Endothelial cell of umbilical vein (primary cell): ENCODE measurements at regions not wholly inside any gene's neighbourhood (a gene's known extent, or its start where the extent isn't known, plus 50 kb on each side); places are given as distances from the start of the nearest gene placed in this dataset.

Experiments
- BruUV-seq: library from RNA; stranded (reverse); fragments of 400-500 nt; replicated peaks from 2 replicates; lab custom pipeline; 2021; lab: Mats Ljungman, UMichigan
- CTCF ChIA-PET: fragments of 300-600, 350-600 bp; sonication (Branson Sonifier 250); formaldehyde crosslinking; loops from one replicate; lab custom pipeline; 2021; ENCODE audit warnings: antibody characterized with exemption, inconsistent platforms; lab: Charles Lee
- POLR2A ChIA-PET: fragments of 300-600, 350-600 bp; sonication (Branson Sonifier 250); formaldehyde crosslinking; loops from one replicate; lab custom pipeline; 2021; ENCODE audit warnings: antibody characterized with exemption, inconsistent platforms; lab: Charles Lee
- DNase-seq: peaks from one replicate; pipeline ENCODE4 v3.0.0-alpha.2; 2011; ENCODE audit warnings: low read depth, low spot score
- FAIRE-seq: peaks from 2 replicates; lab custom pipeline; 2011; peaks lifted over from hg19 to GRCh38; lab: Jason Lieb, UNC
- H2AFZ ChIP-seq: 2 replicates; pipeline ENCODE4 v1.6.0; 2012; ENCODE audit warnings: low read depth, low read length, control low read depth, inconsistent platforms
- H3K27ac ChIP-seq: 2 replicates; pipeline ENCODE4 v1.5.1; 2011; ENCODE audit warnings: low read depth, mild to moderate bottlenecking, control low read depth, low read length, moderate library complexity; ENCODE audit not compliant: insufficient read depth
- H3K27me3 ChIP-seq, 2 experiments: 2 replicates each; pipeline versions ENCODE4 v1.6.0 to v1.6.1; 2011; ENCODE audit warnings: low read length in 2 of 2, mixed read lengths in 1 of 2; ENCODE audit not compliant: control insufficient read depth in 2 of 2, insufficient read depth in 2 of 2
- H3K36me3 ChIP-seq, 2 experiments: 2 replicates in 1 of 2; 3 replicates in 1 of 2; pipeline ENCODE4 v1.5.1; 2011; ENCODE audit warnings: low read length in 2 of 2, mild to moderate bottlenecking in 1 of 2, moderate library complexity in 1 of 2; ENCODE audit not compliant: control insufficient read depth in 2 of 2, insufficient read depth in 2 of 2; ENCODE audit errors: extremely low read depth in 1 of 2
- H3K4me1 ChIP-seq: 3 replicates; pipeline ENCODE4 v1.5.1; 2011; ENCODE audit warnings: mild to moderate bottlenecking, low read length; ENCODE audit not compliant: control insufficient read depth, insufficient read depth; ENCODE audit errors: extremely low read depth
- H3K4me2 ChIP-seq: 2 replicates; pipeline ENCODE4 v1.6.1; 2011; ENCODE audit warnings: low read length, control low read depth, mixed read lengths; ENCODE audit not compliant: insufficient read depth
- H3K4me3 ChIP-seq, 3 experiments: fragments of 200-600 bp in 1 of 3; sonication (generic), shearing (Covaris generic) in 1 of 3; replicated peaks in 1 of 3; 2 replicates each; pipeline ENCODE4 v1.5.1; 2011 to 2016; ENCODE audit warnings: control low read depth in 3 of 3, low read length in 3 of 3, mild to moderate bottlenecking in 2 of 3, inconsistent platforms in 1 of 3, low read depth in 1 of 3, moderate library complexity in 1 of 3; ENCODE audit not compliant: insufficient read depth in 1 of 3
- H3K79me2 ChIP-seq: 2 replicates; pipeline ENCODE4 v1.6.0; 2012; ENCODE audit warnings: low read length, inconsistent platforms; ENCODE audit not compliant: control insufficient read depth, insufficient read depth
- H3K9ac ChIP-seq: replicated peaks from 2 replicates; pipeline ENCODE3; 2011; ENCODE audit warnings: low read length, control low read depth; ENCODE audit not compliant: insufficient read depth; ENCODE audit errors: extremely low read depth
- H3K9me1 ChIP-seq: replicated peaks from 3 replicates; pipeline ENCODE4 v1.6.0; 2011; ENCODE audit warnings: mild to moderate bottlenecking, low read length; ENCODE audit not compliant: control insufficient read depth, insufficient read depth; ENCODE audit errors: extremely low read depth
- H3K9me3 ChIP-seq: replicated peaks from 2 replicates; pipeline ENCODE4 v1.5.1; 2012; ENCODE audit warnings: low read length, inconsistent platforms; ENCODE audit not compliant: control insufficient read depth, insufficient read depth
- H4K20me1 ChIP-seq: replicated peaks from 2 replicates; pipeline ENCODE3; 2011; ENCODE audit warnings: mild to moderate bottlenecking, low read length; ENCODE audit not compliant: control insufficient read depth, insufficient read depth; ENCODE audit errors: extremely low read depth
- CTCF ChIP-seq, 2 donors: IDR thresholded peaks; 1 replicate in 1 of 2; 2 replicates in 1 of 2; pipeline ENCODE4 v1.5.1; 2011; ENCODE audit warnings: low read length in 2 of 2, mild to moderate bottlenecking in 2 of 2, moderate library complexity in 2 of 2, control low read depth in 1 of 2, inconsistent platforms in 1 of 2, low read depth in 1 of 2; ENCODE audit not compliant: insufficient read depth in 1 of 2; ENCODE audit errors: extremely low read depth in 1 of 2
- EZH2 ChIP-seq: IDR thresholded peaks from 2 replicates; pipeline ENCODE4 v1.6.1; 2012; ENCODE audit warnings: borderline replicate concordance, low read depth, mild to moderate bottlenecking, moderate library complexity, low read length, inconsistent platforms; ENCODE audit not compliant: severe bottlenecking
- FOS ChIP-seq: IDR thresholded peaks from 2 replicates; pipeline ENCODE4 v1.6.1; 2011; ENCODE audit warnings: mild to moderate bottlenecking, low read length, moderate library complexity, borderline replicate concordance; ENCODE audit not compliant: insufficient read depth
- GATA2 ChIP-seq: IDR thresholded peaks from 2 replicates; pipeline ENCODE4 v1.7.0; 2011; ENCODE audit warnings: low read depth, mild to moderate bottlenecking, moderate library complexity, mixed read lengths, low read length; ENCODE audit not compliant: insufficient read length, insufficient read depth
- JUN ChIP-seq: IDR thresholded peaks from 2 replicates; pipeline ENCODE4 v1.6.1; 2011; ENCODE audit warnings: borderline replicate concordance, low read depth; ENCODE audit not compliant: insufficient read length, insufficient read depth
- MAX ChIP-seq: IDR thresholded peaks from 2 replicates; pipeline ENCODE4 v1.6.1; 2011; ENCODE audit not compliant: insufficient read depth, insufficient read length
- MYC ChIP-seq: IDR thresholded peaks from one replicate; pipeline ENCODE4 v1.6.1; 2011; ENCODE audit warnings: mild to moderate bottlenecking, low read depth, low read length
- POLR2A ChIP-seq: IDR thresholded peaks from 2 replicates; pipeline ENCODE4 v1.6.1; 2012; ENCODE audit warnings: low read depth, mild to moderate bottlenecking, control low read depth, low read length
- POLR2AphosphoS5 ChIP-seq: IDR thresholded peaks from 2 replicates; pipeline ENCODE4 v1.6.1; 2012; ENCODE audit warnings: low read depth, mild to moderate bottlenecking, control low read depth, low read length, moderate library complexity; ENCODE audit not compliant: insufficient read depth
- dilution Hi-C: fragments of 300-500 bp; cut with MboI; formaldehyde crosslinking; loops from one replicate; pipeline ENCODE4 v1.15.0; 2019; ENCODE audit warnings: low sequenced_read_pairs; ENCODE audit not compliant: extremely low pct_ligation_motif_present
- intact Hi-C: fragments of 100-400 bp; cut with micrococcal nuclease; formaldehyde crosslinking; loops from one replicate; pipeline ENCODE4 v1.10.0; 2022

DNA sequence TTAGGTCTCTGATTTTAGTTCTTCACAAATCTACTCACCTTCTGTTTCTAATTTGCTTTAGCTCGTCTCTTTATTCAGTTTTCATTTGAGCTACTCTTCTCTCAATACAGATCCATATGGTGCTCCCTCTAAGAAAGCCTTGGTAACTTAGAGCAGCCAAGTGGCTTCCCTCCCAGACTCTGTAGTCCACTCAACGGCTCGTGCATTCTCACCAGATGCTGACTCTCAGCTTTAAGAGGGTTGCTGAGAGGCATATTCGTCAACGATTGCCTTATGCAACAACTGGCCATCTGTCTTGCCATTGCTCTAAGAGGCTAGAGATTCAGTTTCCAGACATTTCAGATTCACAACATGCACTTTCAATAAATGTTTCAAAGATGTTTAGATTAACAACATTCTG is 785.8 kb upstream of the SLC10A2 start:
- dilution Hi-C loops, result no loop called here
- CTCF ChIA-PET, result no interaction called here
- no peak overlapping the region for H2AFZ ChIP-seq
- no peaks in the 10 kb centered on the region for H3K79me2 ChIP-seq
- H3K9ac ChIP-seq, result no peak overlapping the region
- TF ChIP-seq POLR2A, result no peak
- no peak for TF ChIP-seq MAX
- no peak for TF ChIP-seq JUN
- no peak for TF ChIP-seq POLR2AphosphoS5
- no peak for TF ChIP-seq GATA2
- TF ChIP-seq MYC, result no peak
- no peak for TF ChIP-seq EZH2
- no peak for TF ChIP-seq FOS
- no peak for TF ChIP-seq CTCF (IDR thresholded peaks at IDR 0.05; ENCODE audit: extremely low read depth in 1 of 2, insufficient read depth in 1 of 2, low read depth in 1 of 2, low read length in 2 of 2)
- intact Hi-C loops, result no loop called here
- FAIRE-seq (no peak), DNase-seq (no peak)
- no peak overlapping the region for H3K4me2 ChIP-seq
- H3K4me3 ChIP-seq, result no peak overlapping the region
- no peaks in the 10 kb centered on the region for H3K9me3 ChIP-seq
- no peaks in the 10 kb centered on the region for H3K27me3 ChIP-seq
- no peaks in the 10 kb centered on the region for H3K9me1 ChIP-seq
- no peak overlapping the region for H3K27ac ChIP-seq
- H3K4me1 ChIP-seq, result no peaks in the 10 kb centered on the region
- no TSS peak for BruUV-seq
- POLR2A ChIA-PET, result no interaction called here
- no peaks in the 10 kb centered on the region for H3K36me3 ChIP-seq
- no peaks in the 10 kb centered on the region for H4K20me1 ChIP-seq
